HG03066 (cell line): ENCODE measurements at regions not wholly inside any gene's neighbourhood (a gene's known extent, or its start where the extent isn't known, plus 50 kb on each side); places are given as distances from the start of the nearest gene placed in this dataset.

Experiments used
- ATAC-seq: cut with Tn5 transposase; IDR thresholded peaks from one replicate; pipeline ENCODE4 v1.9.1; 2021; ENCODE audit warnings: low read depth; ENCODE audit not compliant: unreplicated experiment

DNA sequence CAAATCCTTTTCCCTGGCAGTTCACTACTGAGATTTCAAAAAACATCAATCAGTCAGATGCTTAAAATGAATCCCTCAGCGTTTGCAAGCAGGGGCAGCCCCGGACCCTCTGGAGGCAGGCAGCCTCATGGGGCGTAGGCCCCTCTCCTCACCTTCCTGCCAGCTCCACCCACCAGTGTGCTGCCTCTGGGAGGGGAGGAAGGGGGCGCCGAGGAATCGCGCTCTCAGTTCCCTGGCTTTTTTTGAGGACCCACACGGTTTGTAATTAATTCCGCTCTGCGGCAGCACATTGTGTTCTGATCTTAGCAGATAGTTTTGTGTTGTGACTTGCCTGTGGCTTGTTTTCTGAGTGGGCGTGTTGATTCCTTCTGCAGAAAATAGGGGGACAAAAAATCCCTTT lies 159.9 kb downstream of the KLF13 start:
- no peak for ATAC-seq

DNA sequence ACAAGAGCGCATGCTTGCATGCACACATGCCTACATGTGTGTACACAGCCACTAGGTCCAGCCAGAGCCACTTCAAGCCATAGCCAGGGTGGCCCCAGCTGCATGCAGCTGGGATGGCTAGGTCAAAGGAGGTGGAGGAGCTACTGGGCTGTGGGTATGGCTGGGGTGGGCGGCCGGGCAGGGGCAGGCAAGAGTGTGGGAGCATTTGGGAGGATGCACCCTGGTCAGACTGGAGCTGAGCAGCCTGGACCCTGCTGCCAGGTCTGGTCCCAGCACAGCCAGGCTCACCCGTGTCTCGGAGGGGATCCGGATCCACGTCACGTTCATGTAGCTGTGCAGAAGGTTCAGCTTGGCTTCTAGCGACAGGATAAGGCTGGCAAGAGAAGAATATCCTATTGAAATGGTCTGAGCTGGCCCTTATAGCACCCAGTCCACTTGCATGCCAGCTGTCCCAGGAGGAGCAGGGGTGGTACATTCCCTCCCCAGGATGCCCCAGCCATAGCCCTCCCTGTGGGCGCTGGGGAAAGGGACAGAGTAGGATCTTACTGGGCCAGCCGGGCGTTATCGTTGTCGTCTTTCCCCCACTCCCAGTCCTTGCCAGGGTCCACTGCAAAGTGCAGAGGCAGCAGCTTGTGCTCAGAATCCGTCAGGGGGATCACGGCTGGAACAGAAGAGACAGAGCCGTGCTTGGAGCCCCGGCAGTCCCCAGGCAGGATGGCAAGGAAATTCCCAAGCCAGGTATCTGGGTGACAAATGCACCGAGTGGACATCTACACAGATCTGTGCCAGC lies 160.5 kb downstream of the KLF13 start:
- ATAC-seq, result no peak

DNA sequence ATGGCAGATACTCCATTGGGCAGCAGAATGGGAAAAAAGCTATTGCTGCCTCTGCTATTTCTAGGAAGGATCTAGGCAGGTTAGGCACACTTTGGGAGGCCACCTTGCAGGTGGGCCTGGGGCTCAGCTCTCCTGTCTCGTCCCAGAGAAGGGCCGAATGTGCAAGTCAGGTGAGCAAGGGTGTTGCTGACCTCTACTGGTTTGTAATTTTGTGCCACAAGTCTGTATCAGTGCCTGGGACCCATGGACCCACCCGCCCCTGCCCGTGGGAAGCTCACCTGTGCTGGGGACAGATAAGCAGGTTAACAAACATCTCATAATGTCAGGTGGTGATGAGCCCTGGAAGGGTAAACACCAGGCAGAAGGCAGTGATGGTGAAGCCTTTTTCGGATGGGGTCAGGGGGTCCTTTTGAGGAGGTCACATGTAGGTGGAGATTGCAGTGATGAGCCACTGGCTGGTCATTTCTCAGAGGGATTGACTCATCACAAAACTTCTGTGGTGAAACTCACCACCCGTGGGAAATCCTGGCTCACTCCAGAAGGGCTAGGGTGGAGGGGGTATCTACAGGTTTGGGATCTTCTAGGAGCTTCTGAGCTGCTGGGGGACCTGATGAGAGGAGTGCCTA lies 161.3 kb downstream of the KLF13 start:
- no peak for ATAC-seq

DNA sequence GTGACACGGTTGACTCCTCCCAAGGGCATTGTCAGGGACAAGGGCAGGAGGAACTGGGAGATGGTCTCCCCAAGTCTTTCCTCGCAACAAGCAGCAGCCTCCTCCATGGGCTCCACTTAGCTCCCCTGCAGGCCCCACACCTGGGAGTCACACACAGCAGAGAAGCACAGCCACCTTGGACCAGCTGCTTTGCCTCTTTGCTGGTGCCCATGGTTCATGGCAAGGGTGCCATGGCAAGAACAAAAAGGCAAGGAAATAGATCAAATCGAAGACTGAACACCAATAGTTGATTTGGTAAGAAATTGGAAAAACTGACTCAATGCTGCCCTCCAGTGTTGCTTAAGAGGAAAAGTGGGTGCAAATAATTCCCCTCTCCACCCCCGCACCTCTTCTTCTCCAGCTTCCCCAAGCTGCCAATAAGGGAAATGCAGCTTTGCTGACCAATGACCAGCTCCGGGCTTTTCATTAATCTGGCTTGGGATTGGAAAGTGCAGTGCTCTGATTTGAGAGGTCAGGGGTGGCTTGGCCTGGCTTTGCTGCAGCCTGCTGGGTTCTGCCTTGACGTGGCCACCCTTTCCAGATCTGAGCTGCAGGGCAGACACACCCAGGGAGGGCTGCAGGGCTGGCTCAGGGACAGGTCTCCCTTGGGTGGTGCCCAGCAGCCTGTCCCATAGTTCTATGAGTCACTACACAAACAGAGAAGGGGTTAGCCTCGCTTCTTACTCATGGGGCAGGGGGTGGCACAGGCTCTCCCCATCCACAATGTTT lies 162.0 kb downstream of the KLF13 start:
- ATAC-seq, result no peak

DNA sequence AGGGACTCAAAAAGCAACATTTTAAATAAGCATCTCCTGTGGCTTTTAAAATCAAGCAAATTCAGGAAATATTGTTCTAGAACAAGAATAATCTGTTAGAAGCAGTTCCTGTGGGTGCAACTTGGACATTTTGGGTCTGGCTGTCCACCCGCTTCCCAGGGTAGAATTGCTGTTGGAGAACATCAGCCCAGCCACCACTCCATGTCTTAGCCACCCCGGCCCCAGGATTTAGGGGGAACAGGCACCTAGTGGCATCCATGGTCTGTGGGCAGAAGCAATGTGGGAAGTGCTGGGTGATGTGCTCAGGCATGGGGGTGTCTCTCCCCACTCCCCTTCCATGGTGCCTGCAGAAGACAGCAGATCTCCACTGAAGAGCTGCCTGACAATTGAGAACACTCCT lies 162.6 kb downstream of the KLF13 start:
- ATAC-seq, result no peak

DNA sequence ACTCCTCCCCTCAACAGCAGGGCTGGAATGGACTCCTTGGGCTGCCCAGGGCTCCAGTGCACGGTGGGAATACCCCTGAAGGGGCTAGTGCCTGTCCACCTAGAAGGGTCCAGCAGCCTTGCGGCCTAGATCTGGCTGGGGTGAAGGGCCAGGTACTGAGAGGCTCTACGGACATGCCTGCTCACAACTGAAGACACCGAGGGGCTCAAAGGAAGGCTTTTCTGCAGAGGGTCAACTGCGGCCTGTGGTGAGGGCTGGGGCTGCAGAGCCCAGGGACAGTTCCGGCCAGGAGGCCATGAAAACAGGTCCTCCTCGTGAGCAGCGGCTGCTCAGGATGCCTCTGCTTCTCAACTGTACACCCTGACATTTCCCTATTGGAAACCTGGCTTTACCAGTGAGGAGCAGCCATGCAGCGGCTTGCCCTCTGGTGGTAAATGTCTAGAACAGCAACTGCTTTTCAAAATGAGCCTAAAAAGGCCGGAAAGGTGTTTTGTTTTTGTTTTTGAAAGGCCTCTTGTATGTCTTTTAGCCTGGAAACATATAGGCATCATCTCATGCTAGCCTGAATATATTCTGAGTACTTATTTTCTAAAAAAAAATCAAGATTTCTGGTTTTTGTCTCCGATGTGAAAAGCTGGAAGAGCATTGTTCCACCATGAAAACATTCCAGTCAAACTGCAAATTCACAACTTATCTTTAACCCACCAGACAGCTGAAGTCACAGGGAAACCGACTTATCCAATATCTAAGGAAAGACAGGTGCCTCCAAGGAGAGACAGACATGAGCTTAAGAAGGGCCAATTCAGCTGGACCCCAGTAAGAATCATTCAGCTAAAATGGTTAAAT lies 163.4 kb downstream of the KLF13 start:
- no peak for ATAC-seq

DNA sequence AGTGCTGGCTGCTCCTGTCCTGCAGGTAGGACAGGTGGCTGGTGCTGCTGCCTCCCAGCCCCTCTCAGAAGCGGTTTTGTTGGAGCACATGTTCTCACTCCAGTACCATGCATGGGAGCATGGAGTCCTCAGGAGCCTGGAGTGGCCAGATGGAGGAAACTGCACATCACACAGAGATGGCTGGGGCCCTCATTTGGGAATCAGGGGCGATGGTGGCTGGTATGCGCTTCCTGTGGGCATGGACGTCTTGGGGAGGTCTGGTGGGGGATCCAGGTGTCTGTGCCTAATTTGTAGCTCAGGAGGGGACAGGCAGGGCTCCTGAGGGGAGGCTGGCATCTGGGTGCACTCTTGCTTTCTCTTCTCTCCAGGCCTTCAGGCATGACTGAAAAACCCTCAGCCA lies 168.2 kb downstream of the KLF13 start:
- ATAC-seq, result no peak

DNA sequence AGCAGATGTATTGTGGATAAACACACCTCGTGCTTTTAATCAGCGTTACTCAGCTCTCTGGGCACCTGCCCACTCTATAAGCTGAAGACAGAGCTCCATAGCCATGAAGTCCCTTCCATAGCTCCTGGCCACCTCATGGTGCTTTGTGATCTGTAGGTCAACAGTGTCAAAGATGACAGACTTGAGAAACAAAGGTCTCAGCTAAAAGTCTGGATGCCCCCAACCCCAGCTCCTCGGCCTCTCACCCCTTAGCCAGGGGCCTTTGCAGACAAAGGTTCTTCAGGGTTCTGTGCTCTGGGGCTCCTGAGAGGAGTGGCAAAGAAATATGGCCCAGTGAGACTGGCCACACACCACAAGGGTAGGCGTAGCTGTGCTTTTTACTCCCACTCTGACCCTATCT lies 168.6 kb downstream of the KLF13 start:
- ATAC-seq, result no peak

DNA sequence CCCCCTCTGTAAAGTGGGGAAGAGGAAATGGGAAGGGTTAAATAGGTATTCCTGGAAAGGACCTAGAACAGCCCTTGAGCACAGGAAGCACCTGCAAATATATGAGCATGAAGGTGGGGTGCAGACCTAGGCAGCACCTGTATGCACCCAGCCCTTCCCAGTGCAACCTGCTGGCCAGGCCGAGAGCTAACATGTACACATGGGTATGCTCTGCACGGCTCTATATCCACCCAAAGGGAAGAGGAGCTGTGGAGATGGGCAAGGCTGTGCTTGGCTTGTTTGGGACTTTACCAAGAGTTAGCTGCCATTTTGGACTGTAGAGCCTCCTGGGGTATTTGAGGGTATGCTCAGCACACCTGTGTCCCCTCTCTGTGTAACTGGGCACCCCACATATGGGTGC lies 171.2 kb downstream of the KLF13 start:
- ATAC-seq, result no peak

DNA sequence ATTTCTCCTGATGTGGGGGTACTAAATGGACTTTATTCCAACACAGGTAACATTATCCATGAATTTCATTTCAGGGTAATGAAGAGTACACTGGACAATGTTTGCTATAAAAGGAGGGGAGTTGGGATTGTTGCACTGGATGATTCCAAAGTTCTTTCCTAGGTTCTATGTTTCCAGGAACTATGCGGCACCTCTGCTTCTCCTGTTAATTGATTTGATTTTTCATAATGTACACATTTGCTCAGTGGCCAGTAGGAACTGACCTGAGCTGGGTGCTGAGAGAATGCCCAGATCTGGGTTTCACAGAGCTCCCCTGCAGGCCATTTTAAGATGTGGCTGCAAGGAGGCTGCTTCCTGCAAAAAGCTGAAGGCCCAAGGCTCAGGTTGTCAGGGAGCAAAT lies 171.7 kb downstream of the KLF13 start:
- ATAC-seq, result no peak

DNA sequence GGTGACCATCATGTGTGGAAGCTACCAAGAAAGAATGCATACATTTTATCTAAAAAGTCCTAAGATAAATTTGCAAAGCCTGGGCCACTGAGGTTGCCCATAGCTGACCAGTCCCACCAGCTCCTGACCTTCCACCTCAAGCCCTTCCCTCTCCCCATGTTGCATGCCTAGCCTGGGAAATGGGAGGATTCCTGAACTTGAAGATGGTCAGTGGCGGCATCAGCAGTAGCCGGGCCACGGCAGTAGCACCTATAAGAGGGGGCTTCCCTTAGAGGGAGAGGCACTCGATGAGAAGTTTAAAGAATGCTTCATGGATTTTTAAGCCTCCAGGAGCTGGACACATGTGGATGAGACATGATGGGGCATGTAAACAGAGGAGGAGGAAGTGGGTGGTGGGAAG lies 172.1 kb downstream of the KLF13 start:
- ATAC-seq, result no peak

DNA sequence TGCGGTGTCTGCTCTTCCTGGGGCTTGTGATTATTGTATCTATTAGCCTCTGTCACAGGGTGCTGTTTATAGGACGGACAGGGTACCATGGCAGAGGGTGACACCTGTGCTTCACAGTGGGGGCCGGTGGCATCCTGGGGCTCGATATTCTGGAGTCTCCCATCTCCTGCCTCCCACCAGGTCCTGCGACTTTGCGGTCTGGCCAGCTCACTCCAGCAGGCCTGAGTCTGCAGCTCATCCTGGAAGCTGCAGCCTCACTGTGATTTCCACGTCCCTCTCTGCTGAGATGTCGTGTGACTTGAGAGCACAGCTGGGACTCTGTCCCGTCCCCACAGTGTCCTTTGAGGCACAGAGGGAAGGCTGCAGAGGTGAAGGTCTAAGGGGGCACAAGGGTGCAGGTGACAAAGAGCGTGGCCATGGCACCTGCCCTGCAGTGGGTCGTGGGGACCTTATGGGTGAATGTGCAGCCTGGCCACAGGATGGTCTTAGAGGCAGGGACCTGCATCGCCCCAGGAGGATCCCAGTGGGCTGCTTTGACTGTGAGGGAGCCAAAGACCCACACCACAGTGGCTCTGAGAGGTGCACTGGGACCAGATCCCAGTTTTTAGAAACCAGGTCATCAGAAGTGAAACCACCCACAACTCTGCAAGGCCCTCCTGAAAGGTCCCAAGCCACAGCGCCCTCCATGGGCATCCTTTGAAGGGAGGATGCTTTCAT lies 172.8 kb downstream of the KLF13 start:
- no peak for ATAC-seq

DNA sequence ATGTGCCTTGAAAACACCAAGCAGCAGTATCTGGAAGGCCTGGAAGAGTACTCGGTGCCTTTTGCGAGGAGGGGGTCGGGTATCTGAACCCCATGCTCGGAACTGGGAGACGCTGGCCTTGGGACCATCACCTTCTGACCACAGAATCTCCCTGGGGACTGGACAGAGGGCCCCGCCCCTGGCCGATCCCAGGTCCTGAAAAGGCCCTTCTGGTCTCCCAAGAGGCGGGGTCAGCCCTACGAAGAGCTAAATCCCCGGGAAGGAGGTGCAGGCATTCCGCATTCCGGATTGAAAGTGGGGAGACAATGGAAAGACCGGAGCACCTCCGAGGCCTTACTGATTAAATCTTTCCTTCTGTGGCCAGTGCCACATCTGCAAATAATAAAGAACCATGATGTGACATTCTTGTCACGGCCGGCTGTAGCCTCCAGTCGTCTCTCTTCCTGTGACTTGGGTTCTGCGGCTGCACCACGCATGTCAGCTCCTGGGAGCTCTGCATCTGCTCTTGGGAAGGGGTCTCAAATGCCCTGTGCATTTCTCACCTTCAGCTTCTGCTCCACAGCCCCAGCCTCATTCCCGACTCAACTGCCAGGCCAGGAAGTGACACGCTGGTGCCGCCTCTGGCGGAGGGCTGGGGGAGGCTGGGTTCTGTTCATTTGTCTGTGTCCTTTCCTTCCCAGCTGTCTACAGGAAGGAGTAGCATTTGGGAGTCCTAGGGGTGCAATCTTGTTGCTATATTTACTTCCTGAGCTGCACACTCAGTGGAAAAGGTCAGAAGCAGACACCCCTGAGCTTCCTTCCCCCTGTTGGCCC lies 173.5 kb downstream of the KLF13 start:
- no peak for ATAC-seq

DNA sequence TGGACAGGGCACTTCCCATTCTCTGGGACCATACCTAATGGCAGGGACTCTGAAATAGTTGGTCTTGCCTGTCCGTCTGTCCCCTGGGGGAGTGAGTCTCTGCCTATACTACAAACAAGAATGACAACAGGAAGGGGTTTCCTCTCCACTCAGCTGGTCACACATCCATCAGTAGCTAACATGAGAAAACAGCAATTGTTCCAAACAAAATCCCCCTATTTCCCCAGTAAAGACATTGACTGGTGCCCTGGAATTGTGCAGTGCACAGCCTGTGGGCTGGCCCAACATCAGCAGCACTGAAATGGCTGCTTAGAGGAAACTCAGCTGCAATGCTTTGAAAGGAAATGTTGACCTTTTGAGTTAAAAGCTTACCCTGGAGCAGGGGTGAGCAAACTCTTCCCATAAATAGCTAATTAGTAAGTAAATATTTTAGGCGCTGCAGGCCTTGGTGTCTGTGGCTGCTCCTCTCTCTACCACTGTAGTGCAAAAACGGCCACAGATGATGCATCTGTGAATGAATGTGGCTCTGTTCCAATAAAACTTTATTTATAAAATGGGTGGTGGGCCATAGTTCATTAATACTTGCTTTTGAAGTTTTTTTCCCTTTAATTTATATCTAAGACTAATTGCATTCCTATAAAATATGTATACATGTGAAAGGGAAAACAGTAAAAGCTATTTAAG lies 174.3 kb downstream of the KLF13 start:
- ATAC-seq, result no peak

DNA sequence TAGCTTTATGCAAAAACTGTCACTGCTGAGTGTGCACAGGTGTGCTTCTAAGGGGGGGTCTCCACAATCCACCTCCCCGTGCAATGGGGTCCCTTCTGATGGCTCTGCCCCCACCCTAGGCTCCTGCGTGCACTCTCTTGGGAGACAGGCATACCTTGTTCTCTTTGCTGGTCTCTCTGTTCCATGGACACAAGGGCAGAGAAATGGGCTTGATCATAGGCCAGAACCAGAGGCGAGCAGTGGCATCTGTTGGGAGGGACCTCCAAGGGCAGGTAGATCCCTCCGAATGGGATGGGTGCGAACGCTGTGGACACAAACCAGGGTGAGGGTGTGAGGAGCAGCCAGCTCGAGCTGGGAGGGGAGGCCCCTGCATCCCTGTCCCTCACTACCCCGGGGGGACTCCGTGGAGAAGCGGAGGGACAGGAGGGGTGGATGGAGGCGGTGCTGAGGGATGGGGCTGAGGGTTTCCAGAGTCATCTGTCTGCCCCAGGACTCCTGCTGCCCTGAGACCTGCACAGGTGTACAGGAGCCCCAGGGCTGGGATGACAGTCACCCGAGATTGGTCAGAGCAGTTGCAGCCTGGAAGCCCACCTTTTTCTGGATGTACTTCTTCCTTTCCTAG lies 175.0 kb downstream of the KLF13 start:
- no peak for ATAC-seq

DNA sequence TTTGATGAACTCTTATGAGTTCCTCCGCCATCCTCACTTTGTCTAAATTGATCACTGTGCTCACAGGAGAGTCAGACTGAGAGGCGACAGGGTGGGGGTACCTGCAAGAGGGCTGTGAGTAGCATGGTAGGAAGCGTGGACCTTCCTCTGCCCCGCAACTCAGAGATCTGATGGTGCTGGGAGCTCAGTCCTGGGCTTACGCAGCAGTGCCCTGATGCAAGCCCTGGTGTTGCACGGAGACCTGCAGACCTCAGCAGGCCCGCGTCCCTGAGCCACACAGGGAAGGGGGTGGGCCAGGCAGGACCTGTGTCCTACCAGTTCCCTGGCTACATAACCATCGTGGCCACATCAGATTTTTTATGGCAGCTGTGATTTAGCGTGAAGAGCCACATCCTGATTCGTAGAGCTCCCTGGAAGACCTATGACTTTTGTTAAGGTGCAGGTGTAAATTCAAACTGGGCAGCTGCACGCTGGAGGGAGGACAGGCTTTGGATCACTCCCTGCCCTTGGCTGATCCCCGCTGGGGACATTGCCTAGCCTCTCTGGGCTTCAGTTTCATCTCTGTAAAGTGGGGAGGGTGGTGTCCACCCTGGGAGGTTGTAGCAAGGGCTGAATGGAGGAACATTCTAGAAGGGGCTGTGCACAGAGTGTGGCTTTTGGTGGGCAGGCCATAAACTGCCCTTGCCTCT lies 176.1 kb downstream of the KLF13 start:
- ATAC-seq, result no peak

DNA sequence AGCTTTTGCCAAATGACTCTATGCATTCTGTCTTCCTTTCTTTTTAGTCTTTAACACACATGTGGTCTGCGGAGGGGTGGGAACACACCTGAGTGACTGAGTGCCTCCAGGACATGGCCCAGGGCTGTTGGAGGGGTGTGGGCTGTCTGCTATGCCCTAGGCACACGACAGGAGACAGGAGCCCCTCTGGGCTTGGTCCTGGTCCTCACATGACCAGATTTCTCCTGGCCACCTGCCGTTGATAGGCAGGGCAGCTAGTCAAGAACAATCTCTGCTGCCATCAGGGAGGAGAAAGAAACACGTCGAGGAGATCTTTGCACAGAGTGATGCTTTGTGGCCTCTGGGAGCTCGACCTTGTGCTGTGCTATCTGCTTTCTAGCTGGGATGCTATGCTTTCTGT lies 176.6 kb downstream of the KLF13 start:
- no peak for ATAC-seq
